ENCODE measurements at regions not wholly inside any gene's neighbourhood (a gene's known extent, or its start where the extent isn't known, plus 50 kb on each side); places are given as distances from the start of the nearest gene placed in this dataset.

DNA sequence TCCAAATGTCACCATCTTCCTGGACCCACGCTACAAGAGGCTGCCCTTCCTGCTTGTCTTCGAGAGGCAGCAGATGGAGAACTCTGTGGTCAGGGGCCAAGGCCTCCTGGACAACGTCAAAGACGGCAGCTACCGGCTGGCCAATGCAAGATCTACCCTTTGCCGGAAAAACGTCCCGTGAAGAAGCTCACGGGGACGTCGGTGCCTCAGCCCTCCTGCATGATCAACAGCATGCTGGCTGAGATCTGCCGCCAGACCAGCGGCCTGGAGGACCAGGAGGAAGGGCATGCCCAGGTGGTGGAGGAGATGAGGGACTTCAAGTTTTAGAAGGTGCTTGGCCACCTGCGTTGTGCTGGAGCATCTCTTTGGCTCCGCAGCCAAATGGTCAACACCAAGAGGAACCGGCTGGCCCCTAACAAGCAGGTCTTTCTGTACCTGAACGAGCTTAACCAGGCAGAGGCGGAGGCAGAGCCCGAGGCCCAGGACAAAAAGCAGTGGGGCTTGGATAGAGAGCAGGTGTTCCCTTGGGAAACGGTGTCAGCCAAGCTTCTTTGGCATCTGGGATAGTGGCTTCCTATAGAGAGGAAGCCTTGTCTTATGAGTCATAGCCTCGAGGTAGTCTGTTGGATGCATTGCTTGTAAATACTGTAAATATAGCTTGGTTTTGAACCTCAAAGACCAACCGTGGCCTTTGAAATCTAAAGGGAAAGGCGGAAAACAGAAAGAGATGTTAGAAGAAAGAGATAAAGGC, 94.8 kb upstream of the ELOVL6 start:
- TF ChIP-seq, protein P1, sequence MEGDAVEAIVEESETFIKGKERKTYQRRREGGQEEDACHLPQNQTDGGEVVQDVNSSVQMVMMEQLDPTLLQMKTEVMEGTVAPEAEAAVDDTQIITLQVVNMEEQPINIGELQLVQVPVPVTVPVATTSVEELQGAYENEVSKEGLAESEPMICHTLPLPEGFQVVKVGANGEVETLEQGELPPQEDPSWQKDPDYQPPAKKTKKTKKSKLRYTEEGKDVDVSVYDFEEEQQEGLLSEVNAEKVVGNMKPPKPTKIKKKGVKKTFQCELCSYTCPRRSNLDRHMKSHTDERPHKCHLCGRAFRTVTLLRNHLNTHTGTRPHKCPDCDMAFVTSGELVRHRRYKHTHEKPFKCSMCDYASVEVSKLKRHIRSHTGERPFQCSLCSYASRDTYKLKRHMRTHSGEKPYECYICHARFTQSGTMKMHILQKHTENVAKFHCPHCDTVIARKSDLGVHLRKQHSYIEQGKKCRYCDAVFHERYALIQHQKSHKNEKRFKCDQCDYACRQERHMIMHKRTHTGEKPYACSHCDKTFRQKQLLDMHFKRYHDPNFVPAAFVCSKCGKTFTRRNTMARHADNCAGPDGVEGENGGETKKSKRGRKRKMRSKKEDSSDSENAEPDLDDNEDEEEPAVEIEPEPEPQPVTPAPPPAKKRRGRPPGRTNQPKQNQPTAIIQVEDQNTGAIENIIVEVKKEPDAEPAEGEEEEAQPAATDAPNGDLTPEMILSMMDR (IDR thresholded peaks at IDR 0.05): no peak
- TF ChIP-seq POLR2A (IDR thresholded peaks at IDR 0.05): no peak
